HepG2 (cell line): ENCODE measurements at regions not wholly inside any gene's neighbourhood (a gene's known extent, or its start where the extent isn't known, plus 50 kb on each side); places are given as distances from the start of the nearest gene placed in this dataset.

Experiments used
- ATAC-seq: fragments of 200-7000 bp; cut with Tn5 transposase; 3 replicates; pipeline ENCODE4 v1.9.1; 2020; ENCODE audit warnings: mild to moderate bottlenecking, moderate library complexity
- BruUV-seq: library from RNA; stranded (reverse); fragments of 400-500 nt; replicated peaks from 2 replicates; lab custom pipeline; 2021; lab: Mats Ljungman, UMichigan
- CTCF ChIA-PET: fragments of 300-600 bp; formaldehyde crosslinking; extraction: SDS; loops from one replicate; lab custom pipeline; 2021; ENCODE audit warnings: low total read pairs, inconsistent platforms, low intra/inter-chr PET ratio; lab: Yijun Ruan, JAX
- POLR2A ChIA-PET: fragments of 350-600 bp; sonication (Branson Sonifier 250); formaldehyde crosslinking; loops from one replicate; lab custom pipeline; 2020; ENCODE audit warnings: antibody characterized with exemption, inconsistent platforms; lab: Yijun Ruan, JAX
- DNase-seq: peaks from one replicate; pipeline ENCODE4 v3.0.0-alpha.2; 2015; ENCODE audit warnings: low spot score
- FAIRE-seq: peaks from 3 replicates; lab custom pipeline; 2011; peaks lifted over from hg19 to GRCh38; lab: Jason Lieb, UNC
- H2AFZ ChIP-seq: one replicate; pipeline ENCODE4 v1.6.1; 2011; ENCODE audit warnings: low read length, inconsistent platforms
- H3K27ac ChIP-seq: fragments of 300-600 bp; 3 replicates; pipeline ENCODE4 v1.8.0; 2011; ENCODE audit warnings: mixed run types, mild to moderate bottlenecking, mixed read lengths, low read length, inconsistent platforms; ENCODE audit not compliant: insufficient read depth; ENCODE audit errors: extremely low read length
- H3K27me3 ChIP-seq, 2 experiments: fragments of 200-600 bp in 1 of 2; 2 replicates in 1 of 2; 3 replicates in 1 of 2; pipeline versions ENCODE4 v1.6.0 to v1.8.0; 2011; ENCODE audit warnings: low read length in 2 of 2, mild to moderate bottlenecking in 2 of 2, moderate library complexity in 2 of 2, inconsistent platforms in 1 of 2; ENCODE audit not compliant: insufficient read depth in 2 of 2, control insufficient read depth in 1 of 2
- H3K36me3 ChIP-seq, 2 experiments: fragments of 200-600 bp in 1 of 2; replicated peaks in 1 of 2; 2 replicates in 1 of 2; 3 replicates in 1 of 2; pipeline versions ENCODE4 v1.5.1 to v1.8.0; 2011; ENCODE audit warnings: low read length in 2 of 2, inconsistent platforms in 1 of 2; ENCODE audit not compliant: insufficient read depth in 2 of 2, control insufficient read depth in 1 of 2
- H3K4me1 ChIP-seq: 2 replicates; pipeline ENCODE4 v1.5.1; 2012; ENCODE audit warnings: low read length, inconsistent platforms; ENCODE audit not compliant: insufficient read depth
- H3K4me2 ChIP-seq: 2 replicates; pipeline ENCODE4 v1.6.0; 2011; ENCODE audit warnings: low read depth, low read length, inconsistent platforms
- H3K4me3 ChIP-seq, 3 experiments: fragments of 200-600 bp in 1 of 3; sonication (generic), shearing (Covaris generic) in 1 of 3; replicated peaks in 1 of 3; 2 replicates each; pipeline ENCODE4 v1.5.1; 2011 to 2016; ENCODE audit warnings: low read length in 3 of 3, inconsistent platforms in 2 of 3, low read depth in 2 of 3, mild to moderate bottlenecking in 2 of 3, control low read depth in 1 of 3, mixed read lengths in 1 of 3; ENCODE audit not compliant: insufficient read depth in 1 of 3
- H3K79me2 ChIP-seq: one replicate; pipeline ENCODE4 v1.6.1; 2011; ENCODE audit warnings: low read length, inconsistent platforms; ENCODE audit not compliant: insufficient read depth
- H3K9ac ChIP-seq: 2 replicates; pipeline ENCODE4 v1.6.0; 2011; ENCODE audit warnings: mild to moderate bottlenecking, low read depth, low read length, inconsistent platforms; ENCODE audit not compliant: insufficient read depth
- H3K9me3 ChIP-seq: 2 replicates; pipeline ENCODE4 v1.5.1; 2012; ENCODE audit warnings: mild to moderate bottlenecking, low read length
- H4K20me1 ChIP-seq: 2 replicates; pipeline ENCODE4 v1.6.0; 2011; ENCODE audit warnings: inconsistent platforms, mild to moderate bottlenecking, low read length, moderate library complexity; ENCODE audit not compliant: insufficient read depth
- ESRRA ChIP-seq: sonication (generic); formaldehyde crosslinking; IDR thresholded peaks from 2 replicates; pipeline ENCODE4 v1.5.1; 2020; ENCODE audit warnings: mild to moderate bottlenecking, low read depth, missing genetic modification reagents
- HDAC6 ChIP-seq: fragments of 200-600 bp; sonication (generic); IDR thresholded peaks from 2 replicates; pipeline ENCODE4 v1.7.0; 2017; ENCODE audit warnings: mild to moderate bottlenecking, antibody characterized with exemption, low read length, low read depth
- KDM1A ChIP-seq: IDR thresholded peaks from 2 replicates; pipeline ENCODE4 v1.6.1; 2016; ENCODE audit warnings: missing compliant biosample characterization
- NFE2 ChIP-seq: sonication (generic); formaldehyde crosslinking; IDR thresholded peaks from 2 replicates; pipeline ENCODE4 v1.4.0; 2020; ENCODE audit warnings: missing genetic modification reagents
- NFE2L1 ChIP-seq: sonication (generic); formaldehyde crosslinking; IDR thresholded peaks from 2 replicates; pipeline ENCODE4 v1.4.0; 2020; ENCODE audit warnings: missing genetic modification reagents, mild to moderate bottlenecking, borderline replicate concordance
- NFKB2 ChIP-seq: sonication (generic); formaldehyde crosslinking; IDR thresholded peaks from 2 replicates; pipeline ENCODE4 v1.4.0; 2020; ENCODE audit warnings: missing genetic modification reagents, borderline replicate concordance
- REXO4 ChIP-seq: sonication (generic); formaldehyde crosslinking; IDR thresholded peaks from 2 replicates; pipeline ENCODE4 v1.8.0; 2022; ENCODE audit warnings: missing genetic modification reagents, mild to moderate bottlenecking, borderline replicate concordance
- SP1 ChIP-seq, 2 experiments: fragments of 450-650 bp in 1 of 2; sonication (generic) in 1 of 2; formaldehyde crosslinking in 1 of 2; IDR thresholded peaks; 2 replicates each; pipeline versions ENCODE4 v1.4.0 to v1.6.1; 2016 to 2020; ENCODE audit warnings: missing genetic modification reagents in 1 of 2
- TBP ChIP-seq: sonication (generic); formaldehyde crosslinking; IDR thresholded peaks from 2 replicates; pipeline ENCODE4 v1.5.0; 2020; ENCODE audit warnings: missing genetic modification reagents
- TBX3 ChIP-seq: fragments of 450-650 bp; IDR thresholded peaks from 2 replicates; pipeline ENCODE4 v1.6.1; 2017; ENCODE audit warnings: antibody characterized with exemption, mild to moderate bottlenecking, inconsistent platforms, borderline replicate concordance
- TOE1 ChIP-seq: sonication (generic); formaldehyde crosslinking; IDR thresholded peaks from 2 replicates; pipeline ENCODE4 v1.4.0; 2020; ENCODE audit warnings: mild to moderate bottlenecking, missing genetic modification reagents
- WIZ ChIP-seq: sonication (generic); formaldehyde crosslinking; IDR thresholded peaks from 2 replicates; pipeline ENCODE4 v1.5.1; 2020; ENCODE audit warnings: mild to moderate bottlenecking, missing genetic modification reagents
- ZNF496 ChIP-seq: sonication (generic); formaldehyde crosslinking; IDR thresholded peaks from 2 replicates; pipeline ENCODE4 v1.8.1; 2023; ENCODE audit warnings: mild to moderate bottlenecking, moderate library complexity, missing genetic modification reagents; ENCODE audit not compliant: insufficient replicate concordance
- ZNF562 ChIP-seq: sonication (generic); formaldehyde crosslinking; IDR thresholded peaks from 2 replicates; pipeline ENCODE4 v1.8.0; 2022; ENCODE audit warnings: missing genetic modification reagents, borderline replicate concordance
- ZNF572 ChIP-seq: sonication (generic); formaldehyde crosslinking; IDR thresholded peaks from 2 replicates; pipeline ENCODE4 v1.5.1; 2020; ENCODE audit warnings: mild to moderate bottlenecking, missing genetic modification reagents
- WGBS: methylation state at CpG from one replicate; pipeline ENCODE4 v1.1.6; 2017; ENCODE audit warnings: low lambda C conversion rate; 5-methylcytosine and 5-hydroxymethylcytosine counted together
- in situ Hi-C: cut with HindIII; loops from 2 replicates; pipeline ENCODE4 v1.10.0; 2017; ENCODE audit warnings: low pct_unique_long_range_greater_than_20kb; ENCODE audit not compliant: extremely low pct_ligation_motif_present
- intact Hi-C: fragments of 100-400 bp; cut with micrococcal nuclease; formaldehyde crosslinking; loops from one replicate; pipeline ENCODE4 v1.10.0; 2022; ENCODE audit not compliant: unreplicated experiment
- TF ChIP-seq, protein P1 (sequence below): sonication (generic); formaldehyde crosslinking; IDR thresholded peaks from 2 replicates; pipeline ENCODE4 v1.4.0; 2020; ENCODE audit warnings: missing genetic modification reagents, borderline replicate concordance
- TF ChIP-seq, protein P2 (sequence below): sonication (generic); formaldehyde crosslinking; IDR thresholded peaks from 2 replicates; pipeline ENCODE4 v1.8.0; 2022; ENCODE audit warnings: mild to moderate bottlenecking, missing genetic modification reagents, moderate library complexity

DNA sequence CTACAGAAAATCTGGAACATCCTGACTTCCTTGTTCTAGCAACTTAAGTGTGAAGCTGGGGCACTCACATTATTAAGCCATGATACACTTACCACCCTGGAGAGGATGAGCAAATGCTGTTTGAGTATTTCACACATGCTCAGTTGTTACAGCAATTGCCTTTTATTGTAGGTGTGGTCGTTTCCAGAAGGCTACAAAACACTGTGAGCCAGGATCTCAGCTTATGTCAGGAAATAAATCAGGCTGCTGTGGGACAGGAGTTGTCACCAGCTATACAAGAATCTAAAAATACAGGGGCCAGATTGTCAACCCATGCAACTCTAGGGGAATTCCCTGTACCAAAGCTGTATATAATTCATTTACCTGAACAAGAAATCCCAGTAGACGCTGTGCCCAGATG, 273.3 kb upstream of the SP4 start (continued):
- no peak for TF ChIP-seq TBX3
- no peak for TF ChIP-seq SP1 (IDR thresholded peaks at IDR 0.05)
- TF ChIP-seq SP1 (CRISPR knock-in tag; IDR thresholded peaks at IDR 0.05): no peak
- TF ChIP-seq, all 625 proteins: peak for 0

DNA sequence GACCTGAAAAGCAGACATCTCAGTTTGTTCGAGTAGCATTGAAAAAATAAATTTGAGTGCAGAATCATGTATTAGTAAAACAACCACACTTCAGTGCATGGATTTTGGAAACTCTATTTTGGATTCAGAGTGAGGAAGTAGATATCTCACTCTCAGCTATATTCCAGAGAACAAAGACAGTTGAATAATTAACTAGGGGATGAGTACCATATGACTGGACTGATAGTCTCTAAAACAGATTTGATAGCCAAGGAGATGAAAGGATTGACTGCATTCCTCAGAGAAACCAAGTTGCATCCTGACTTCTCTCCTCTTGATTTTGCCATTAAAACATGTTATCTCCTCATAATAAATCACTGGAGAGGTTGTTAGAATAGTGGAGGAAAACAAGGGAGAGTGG, 268.4 kb upstream of the SP4 start:
- FAIRE-seq: no peak
- BruUV-seq: no TSS peak
- DNase-seq: no peak
- Histone ChIP-seq H3K4me3 (no peak overlapping the region), H4K20me1 (no peaks in the 10 kb centered on the region), H3K4me1 (no peaks in the 10 kb centered on the region), H2AFZ (no peak overlapping the region), H3K9me3 (no peaks in the 10 kb centered on the region), H3K79me2 (no peaks in the 10 kb centered on the region), H3K36me3 (no peaks in the 10 kb centered on the region), H3K27me3 (peaks cover 0 to 3% of the 10 kb centered on the region in 2 experiments; a peak in 1 of 5 replicates), H3K4me2 (no peak overlapping the region), H3K27ac (no peak overlapping the region), H3K9ac (no peak overlapping the region)
- no peak for ATAC-seq
- in situ Hi-C loops: no loop called here
- ChIA-PET POLR2A (no interaction called here), CTCF (no interaction called here)
- 21% methylated on average over 1 of the region's 1 CpG for WGBS
- intact Hi-C loops: no loop called here
- TF ChIP-seq REXO4 (CRISPR knock-in tag) (no peak), KDM1A (CRISPR knock-in tag) (no peak), ZNF572 (CRISPR knock-in tag) (no peak), TOE1 (CRISPR knock-in tag) (no peak), HDAC6 (no peak), ZNF562 (CRISPR knock-in tag) (no peak), TBP (CRISPR knock-in tag) (no peak), ZNF496 (no peak), ESRRA (no peak), NFKB2 (CRISPR knock-in tag) (no peak), WIZ (CRISPR knock-in tag) (no peak), NFE2L1 (CRISPR knock-in tag) (no peak), NFE2 (no peak)
- TF ChIP-seq, protein P1, sequence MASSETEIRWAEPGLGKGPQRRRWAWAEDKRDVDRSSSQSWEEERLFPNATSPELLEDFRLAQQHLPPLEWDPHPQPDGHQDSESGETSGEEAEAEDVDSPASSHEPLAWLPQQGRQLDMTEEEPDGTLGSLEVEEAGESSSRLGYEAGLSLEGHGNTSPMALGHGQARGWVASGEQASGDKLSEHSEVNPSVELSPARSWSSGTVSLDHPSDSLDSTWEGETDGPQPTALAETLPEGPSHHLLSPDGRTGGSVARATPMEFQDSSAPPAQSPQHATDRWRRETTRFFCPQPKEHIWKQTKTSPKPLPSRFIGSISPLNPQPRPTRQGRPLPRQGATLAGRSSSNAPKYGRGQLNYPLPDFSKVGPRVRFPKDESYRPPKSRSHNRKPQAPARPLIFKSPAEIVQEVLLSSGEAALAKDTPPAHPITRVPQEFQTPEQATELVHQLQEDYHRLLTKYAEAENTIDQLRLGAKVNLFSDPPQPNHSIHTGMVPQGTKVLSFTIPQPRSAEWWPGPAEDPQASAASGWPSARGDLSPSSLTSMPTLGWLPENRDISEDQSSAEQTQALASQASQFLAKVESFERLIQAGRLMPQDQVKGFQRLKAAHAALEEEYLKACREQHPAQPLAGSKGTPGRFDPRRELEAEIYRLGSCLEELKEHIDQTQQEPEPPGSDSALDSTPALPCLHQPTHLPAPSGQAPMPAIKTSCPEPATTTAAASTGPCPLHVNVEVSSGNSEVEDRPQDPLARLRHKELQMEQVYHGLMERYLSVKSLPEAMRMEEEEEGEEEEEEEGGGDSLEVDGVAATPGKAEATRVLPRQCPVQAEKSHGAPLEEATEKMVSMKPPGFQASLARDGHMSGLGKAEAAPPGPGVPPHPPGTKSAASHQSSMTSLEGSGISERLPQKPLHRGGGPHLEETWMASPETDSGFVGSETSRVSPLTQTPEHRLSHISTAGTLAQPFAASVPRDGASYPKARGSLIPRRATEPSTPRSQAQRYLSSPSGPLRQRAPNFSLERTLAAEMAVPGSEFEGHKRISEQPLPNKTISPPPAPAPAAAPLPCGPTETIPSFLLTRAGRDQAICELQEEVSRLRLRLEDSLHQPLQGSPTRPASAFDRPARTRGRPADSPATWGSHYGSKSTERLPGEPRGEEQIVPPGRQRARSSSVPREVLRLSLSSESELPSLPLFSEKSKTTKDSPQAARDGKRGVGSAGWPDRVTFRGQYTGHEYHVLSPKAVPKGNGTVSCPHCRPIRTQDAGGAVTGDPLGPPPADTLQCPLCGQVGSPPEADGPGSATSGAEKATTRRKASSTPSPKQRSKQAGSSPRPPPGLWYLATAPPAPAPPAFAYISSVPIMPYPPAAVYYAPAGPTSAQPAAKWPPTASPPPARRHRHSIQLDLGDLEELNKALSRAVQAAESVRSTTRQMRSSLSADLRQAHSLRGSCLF (CRISPR knock-in tag): no peak
- TF ChIP-seq, protein P2, sequence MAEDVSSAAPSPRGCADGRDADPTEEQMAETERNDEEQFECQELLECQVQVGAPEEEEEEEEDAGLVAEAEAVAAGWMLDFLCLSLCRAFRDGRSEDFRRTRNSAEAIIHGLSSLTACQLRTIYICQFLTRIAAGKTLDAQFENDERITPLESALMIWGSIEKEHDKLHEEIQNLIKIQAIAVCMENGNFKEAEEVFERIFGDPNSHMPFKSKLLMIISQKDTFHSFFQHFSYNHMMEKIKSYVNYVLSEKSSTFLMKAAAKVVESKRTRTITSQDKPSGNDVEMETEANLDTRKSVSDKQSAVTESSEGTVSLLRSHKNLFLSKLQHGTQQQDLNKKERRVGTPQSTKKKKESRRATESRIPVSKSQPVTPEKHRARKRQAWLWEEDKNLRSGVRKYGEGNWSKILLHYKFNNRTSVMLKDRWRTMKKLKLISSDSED (CRISPR knock-in tag): no peak
